ENCODE measurements at regions not wholly inside any gene's neighbourhood (a gene's known extent, or its start where the extent isn't known, plus 50 kb on each side); places are given as distances from the start of the nearest gene placed in this dataset.

DNA sequence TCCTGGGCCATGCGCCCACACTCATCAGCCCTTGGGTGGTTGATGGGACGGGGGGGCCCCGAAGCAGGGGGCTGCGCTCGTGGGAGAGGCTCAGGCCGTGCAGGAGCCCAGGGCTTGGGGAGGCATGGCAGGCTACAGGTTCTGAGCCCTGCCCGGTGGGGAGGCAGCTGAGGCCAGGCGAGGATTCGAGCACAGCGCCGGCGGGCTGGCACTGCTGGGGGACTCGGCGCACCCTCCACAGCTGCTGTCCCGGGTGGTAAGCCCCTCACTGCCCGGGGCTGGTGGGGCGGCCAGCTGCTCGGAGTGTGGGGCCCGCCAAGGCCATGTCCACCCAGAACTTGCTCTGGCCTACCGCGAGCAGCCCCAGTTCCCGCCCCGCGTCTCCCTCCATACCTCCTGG is 295.8 kb upstream of the SEL1L start:
- no peak for DNase-seq (ENCODE audit: low read depth in 2 of 3, low spot score in 2 of 3)

- DNase-seq (ENCODE audit: low read depth in 2 of 3, low spot score in 2 of 3) = no peak
These were observed 297.6 kb upstream of the SEL1L start for GRCh38 chr14:81831128-81831820.

DNA sequence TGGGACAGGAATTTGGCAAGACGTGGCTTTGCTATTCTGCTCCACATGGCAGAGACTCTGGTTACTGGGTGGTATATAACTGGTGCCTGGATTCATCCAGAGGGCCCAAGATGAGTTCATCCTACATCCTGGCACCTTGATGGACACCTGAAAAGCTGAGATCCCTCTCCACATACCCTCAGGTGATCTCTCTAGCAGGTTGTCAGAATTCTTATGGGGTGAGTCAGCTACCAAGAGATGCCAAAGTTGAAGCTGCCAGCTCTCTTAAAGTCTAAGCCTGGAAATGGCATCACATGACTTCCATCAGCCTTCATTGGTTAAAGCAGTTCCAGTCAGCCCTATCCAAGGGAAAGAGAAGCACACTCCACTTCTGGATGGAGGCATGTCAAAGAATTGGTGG is 300.7 kb upstream of the SEL1L start:
- DNase-seq (ENCODE audit: low read depth in 2 of 3, low spot score in 2 of 3) = no peak

GRCh38 chr14:81837304-81837703 is 303.7 kb upstream of the SEL1L start:
- no peak for DNase-seq (ENCODE audit: low read depth in 2 of 3, low spot score in 2 of 3)

GRCh38 chr14:81839056-81839455 is 305.4 kb upstream of the SEL1L start:
- DNase-seq (ENCODE audit: low read depth in 2 of 3, low spot score in 2 of 3) = no peak

- DNase-seq (ENCODE audit: low read depth in 2 of 3, low spot score in 2 of 3) = no peak
These were observed 307.7 kb upstream of the SEL1L start for GRCh38 chr14:81841346-81841745.

DNA sequence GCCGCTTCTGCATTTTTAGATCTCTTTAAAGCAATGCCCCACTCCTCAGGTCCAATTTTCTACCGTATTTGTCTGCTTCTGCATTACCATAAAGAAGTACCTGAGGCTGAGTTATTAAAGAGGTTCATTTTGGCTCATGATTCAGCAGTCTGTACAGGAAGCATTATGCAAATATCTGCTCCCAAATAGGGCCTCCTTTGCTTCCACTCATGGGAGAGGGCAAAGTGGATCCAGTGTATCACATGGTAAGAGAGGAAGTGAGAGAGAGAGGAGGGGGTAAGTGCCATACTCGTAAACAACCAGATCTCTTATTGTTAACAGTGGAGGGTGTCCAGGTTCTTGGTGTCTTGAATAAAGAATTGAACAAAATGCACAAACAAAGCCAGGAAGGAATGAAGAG is 316.1 kb upstream of the SEL1L start:
- DNase-seq (ENCODE audit: low read depth in 2 of 3, low spot score in 2 of 3) = no peak

DNA sequence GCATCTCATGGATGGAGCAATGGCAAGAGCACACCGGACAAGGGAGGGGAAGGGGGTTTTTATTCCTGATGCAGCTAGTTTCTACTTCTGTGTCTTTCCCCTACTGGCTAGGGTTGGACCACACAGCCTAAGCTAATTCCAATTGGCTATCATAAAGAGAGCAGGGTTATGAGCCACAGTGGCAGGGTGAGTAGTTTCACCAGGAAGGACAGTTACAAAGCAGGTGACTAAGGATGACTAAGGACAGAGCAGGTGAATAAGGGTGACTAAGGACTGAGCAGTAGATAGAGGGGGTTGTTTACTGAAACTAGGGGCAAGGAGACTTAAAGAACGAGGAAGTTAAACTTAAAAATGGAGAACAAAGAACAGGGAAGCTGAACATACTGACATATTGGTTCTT is 321.4 kb upstream of the SEL1L start:
- DNase-seq (ENCODE audit: low read depth in 2 of 3, low spot score in 2 of 3) = no peak

DNA sequence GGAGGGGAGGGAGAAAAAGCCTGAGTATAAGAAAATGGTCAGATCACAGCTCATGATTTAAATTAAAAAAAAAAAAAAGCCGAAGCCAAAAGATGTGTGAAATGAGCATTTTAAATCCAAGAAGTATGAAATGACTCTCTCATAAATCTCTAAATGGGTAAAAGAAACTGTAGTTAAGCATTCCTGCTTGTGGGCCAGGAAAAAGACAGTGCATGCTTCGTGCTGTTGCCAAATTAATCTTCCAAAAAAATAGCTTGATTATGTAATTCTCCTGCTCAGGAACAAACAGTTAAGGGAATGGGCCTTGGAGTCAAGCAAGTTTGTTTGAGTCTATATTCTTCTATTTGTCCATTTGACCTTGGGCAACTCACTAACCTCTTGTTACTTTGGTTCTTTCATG is 325.4 kb upstream of the SEL1L start:
- DNase-seq (ENCODE audit: low read depth in 2 of 3, low spot score in 2 of 3) = no peak

DNA sequence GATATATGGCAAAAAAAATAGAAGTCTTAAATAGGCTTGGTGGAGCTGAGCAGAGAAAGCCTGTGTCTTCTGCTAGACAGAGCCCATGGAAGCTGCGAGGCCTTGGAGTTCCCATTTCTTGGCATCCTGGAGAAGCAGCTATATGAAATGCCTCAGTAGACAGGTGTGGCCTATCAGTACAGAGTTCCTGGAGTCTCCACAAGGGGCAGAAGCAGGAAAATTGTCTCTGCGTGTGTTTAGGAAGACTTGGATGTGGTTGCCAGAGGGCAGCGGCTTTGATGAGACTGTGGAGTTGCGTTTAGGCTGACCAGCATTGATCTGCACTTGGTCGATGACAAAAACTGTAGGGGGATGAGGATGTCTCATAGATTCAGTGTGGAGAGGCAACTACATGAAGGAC is 334.5 kb upstream of the SEL1L start:
- DNase-seq (ENCODE audit: low read depth in 2 of 3, low spot score in 2 of 3) = no peak

DNA sequence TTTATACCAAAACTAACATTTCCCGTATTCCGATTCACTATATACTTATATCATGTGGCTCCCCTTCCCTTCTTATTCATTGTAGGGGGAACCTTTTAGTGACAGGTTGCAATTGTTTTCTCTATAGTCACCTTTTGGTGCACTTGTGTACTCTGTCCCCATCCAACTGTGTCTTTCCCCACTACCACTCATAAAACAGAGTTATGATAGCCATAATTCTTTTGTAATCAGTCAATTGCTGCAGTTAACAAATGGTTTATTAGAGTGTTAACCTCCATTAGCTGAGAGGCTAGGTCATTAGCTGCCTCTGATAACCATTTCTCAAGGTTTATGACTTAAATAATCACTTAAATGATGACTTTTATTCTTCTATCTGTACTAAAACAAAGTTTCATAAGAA is 338.1 kb upstream of the SEL1L start:
- DNase-seq (ENCODE audit: low read depth in 2 of 3, low spot score in 2 of 3) = no peak

GRCh38 chr14:81884382-81884781 is 350.7 kb upstream of the SEL1L start:
- DNase-seq (ENCODE audit: low read depth in 2 of 3, low spot score in 2 of 3) = no peak

DNA sequence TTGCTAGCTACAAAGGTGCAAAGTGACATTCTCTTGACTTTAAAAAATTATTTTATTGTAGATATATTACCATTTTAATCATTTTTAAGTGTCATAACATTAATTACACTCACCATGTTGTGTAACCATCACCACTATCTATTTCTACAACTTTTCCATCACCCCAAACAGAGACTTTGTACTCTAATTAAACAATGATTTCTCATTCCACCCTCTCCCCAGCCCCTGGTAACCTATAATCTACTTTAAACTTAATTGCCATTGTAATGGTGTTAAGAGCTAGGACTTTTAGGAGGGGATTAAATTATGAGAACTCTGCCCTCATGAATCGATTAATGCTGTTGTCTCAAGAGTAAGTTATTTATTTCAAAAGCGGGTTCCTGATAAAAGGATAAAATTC is 352.9 kb upstream of the SEL1L start:
- DNase-seq (ENCODE audit: low read depth in 2 of 3, low spot score in 2 of 3) = no peak

DNA sequence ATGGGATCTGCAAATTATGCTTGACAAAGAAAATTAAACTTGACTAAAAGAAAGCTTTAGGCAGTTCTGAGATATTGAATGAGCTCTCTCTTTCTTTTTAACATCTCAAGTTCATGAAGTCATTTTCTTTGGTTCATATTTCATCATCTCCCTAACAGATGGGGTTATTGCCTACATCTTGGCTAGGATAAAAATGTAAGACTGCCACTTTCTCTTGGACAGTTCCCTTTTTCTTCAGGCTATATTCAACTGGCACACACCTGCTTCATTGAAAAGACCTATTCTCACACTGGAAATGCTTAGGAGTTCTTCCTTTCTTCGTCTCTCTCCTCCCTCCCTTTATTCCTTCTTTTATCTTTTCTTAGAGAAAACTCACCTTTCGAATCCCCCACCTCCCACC is 355.9 kb upstream of the SEL1L start:
- no peak for DNase-seq (ENCODE audit: low read depth in 2 of 3, low spot score in 2 of 3)

DNA sequence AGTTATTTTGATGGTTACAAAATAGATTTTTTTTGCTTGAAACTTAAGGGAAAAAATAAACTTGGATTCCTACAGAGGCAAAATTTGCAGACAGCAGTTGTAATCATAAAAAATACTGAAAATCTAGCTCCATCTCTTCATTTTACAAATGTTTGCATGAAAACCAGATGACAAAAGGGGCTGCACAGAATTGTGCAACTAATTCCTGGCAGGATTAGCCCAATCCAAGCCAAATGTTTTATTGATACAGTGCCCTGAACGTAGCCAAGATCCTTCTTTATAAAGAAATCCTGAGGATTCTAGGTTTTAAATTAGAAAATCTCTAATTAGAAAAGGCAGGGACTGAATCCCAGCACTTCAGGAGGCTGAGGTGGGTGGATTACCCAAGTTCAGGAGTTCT is 356.4 kb upstream of the SEL1L start:
- DNase-seq (ENCODE audit: low read depth in 2 of 3, low spot score in 2 of 3) = no peak

DNA sequence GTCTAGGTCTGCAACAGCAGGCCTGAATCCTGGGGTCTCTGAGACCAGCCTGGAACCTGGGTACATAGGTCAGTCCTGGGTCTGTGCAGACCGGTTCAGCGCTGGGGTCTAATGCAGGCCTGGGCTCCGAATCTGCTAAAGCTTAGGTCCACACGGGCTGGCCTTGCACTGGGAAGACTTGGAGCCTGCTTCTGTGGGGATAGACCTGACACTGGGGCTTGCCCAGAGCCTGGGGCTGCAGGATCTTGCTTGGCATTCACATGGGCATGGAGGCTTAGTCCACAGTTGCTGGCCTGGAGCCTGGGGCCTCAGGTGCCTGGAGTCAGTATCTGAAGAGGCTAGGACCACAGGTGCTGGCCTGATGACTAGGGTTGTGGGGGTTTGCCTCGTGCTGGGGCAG is 369.8 kb upstream of the SEL1L start:
- DNase-seq (ENCODE audit: low read depth in 2 of 3, low spot score in 2 of 3) = no peak

DNA sequence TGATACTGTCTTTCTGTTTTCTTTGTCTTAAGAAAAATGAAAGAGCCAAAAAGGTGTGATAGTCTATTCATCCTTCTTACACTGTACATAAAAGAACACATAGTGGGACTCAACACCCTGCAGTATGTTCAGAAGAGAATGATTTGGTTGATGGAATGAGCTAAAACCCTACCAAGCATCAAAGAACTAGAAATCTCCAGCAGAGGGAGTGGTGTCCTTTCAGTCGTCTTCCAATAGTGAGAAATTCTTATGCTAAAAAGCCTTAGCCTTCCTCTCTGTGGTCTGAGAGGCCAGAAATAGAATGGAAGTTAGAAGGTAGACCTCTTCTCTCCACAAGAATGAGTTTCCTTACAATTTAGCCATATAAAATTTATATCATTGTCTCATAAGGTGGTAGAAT is 393.4 kb upstream of the SEL1L start:
- DNase-seq (ENCODE audit: low read depth in 2 of 3, low spot score in 2 of 3) = no peak

GRCh38 chr14:81931828-81932227 is 398.2 kb upstream of the SEL1L start:
- DNase-seq (ENCODE audit: low read depth in 2 of 3, low spot score in 2 of 3) = no peak

DNA sequence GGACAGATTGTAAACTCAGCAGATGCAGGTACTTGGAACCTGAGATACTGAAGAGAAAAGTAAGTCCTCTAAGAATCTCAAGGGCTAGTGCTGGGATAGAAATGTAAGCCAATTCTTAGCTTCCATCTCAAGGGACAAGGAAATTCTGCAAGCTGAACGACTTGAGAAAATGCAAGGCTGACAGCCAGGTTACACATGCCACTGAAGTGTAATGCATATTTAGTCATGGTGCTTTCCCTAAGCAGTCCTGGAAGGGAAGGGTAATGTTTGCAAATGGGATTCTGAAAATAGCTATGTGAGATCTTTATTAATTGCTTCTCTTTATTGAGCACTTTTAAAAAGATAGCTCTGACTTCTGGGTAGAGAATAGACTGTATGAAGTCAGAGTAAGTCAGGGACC is 402.7 kb upstream of the SEL1L start:
- no peak for DNase-seq (ENCODE audit: low read depth in 2 of 3, low spot score in 2 of 3)

- DNase-seq (ENCODE audit: low read depth in 2 of 3, low spot score in 2 of 3) = no peak
These were observed 403.2 kb upstream of the SEL1L start for GRCh38 chr14:81936902-81937301.

DNA sequence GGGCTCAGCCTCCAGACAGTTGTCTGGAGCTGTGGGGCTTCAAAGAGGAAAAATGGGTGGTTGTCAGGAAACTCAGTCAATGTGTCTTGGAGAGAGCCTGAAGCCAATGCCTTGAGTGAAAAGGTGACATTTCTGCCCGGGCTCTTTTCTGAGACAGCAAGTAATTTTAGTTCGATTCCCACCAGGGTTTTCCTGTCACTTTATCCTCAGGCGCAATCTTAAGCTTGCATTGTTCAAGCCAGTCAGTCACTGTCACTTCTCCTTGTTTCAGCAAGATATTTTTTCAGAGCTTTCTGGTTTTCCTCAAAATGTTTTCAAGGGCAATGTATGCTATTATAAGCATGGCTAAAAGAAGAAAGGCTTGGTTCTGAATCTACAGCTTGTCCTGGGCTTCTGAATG is 404.7 kb upstream of the SEL1L start:
- no peak for DNase-seq (ENCODE audit: low read depth in 2 of 3, low spot score in 2 of 3)

- no peak for DNase-seq (ENCODE audit: low read depth in 2 of 3, low spot score in 2 of 3)
These were observed 407.0 kb upstream of the SEL1L start for GRCh38 chr14:81940651-81941050.

DNA sequence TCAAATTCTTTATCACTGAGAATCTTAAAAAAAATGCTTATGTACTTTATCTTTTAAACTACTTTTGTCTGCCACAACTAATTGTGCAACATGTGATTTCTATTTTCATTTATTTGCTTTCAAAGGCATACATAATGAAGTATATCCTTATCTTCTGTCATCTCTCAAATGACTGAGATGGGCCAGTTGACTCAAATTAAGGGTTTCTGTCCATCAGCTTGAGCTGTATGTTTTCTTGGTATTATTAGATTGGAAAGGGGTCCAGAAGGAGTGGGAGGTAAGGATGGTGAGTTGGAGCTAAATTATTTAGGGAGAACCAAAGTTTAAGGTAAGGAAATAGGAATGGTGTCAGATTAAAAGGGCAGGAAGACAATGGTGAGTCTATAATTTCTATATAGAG is 408.4 kb upstream of the SEL1L start:
- no peak for DNase-seq (ENCODE audit: low read depth in 2 of 3, low spot score in 2 of 3)

- no peak for DNase-seq (ENCODE audit: low read depth in 2 of 3, low spot score in 2 of 3)
These were observed 412.7 kb upstream of the SEL1L start for GRCh38 chr14:81946375-81946774.

All from activated CD8-positive, alpha-beta memory T cell treated with anti-CD3 and anti-CD28 coated beads for 48 hours (primary cell).